NCI-H1105 (cell line): ENCODE measurements at regions not wholly inside any gene's neighbourhood (a gene's known extent, or its start where the extent isn't known, plus 50 kb on each side); places are given as distances from the start of the nearest gene placed in this dataset.

Experiments used
- DNase-seq: peaks from one replicate; lab custom pipeline; 2025; lab: John Stamatoyannopoulos, UW

DNA sequence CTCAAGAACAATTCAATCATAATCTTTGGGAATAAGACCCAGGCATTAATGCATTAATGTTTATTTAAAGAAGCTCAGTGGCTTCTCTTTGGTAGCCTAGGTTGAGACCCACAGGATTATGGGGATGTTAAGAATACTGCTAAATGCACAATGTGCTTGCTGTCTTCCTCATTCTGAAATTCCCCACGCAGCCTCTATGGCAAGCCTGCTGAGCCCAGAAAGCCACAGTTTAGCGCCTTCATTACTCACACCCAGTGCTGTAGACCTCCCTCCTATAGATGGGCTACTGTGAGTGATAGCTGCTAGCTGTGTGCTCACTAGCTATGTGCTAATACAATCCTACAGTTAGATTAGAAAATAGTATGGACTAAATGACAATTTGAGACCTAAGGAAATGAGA is 90.6 kb downstream of the TNFSF13B start:
- no peak for DNase-seq

DNA sequence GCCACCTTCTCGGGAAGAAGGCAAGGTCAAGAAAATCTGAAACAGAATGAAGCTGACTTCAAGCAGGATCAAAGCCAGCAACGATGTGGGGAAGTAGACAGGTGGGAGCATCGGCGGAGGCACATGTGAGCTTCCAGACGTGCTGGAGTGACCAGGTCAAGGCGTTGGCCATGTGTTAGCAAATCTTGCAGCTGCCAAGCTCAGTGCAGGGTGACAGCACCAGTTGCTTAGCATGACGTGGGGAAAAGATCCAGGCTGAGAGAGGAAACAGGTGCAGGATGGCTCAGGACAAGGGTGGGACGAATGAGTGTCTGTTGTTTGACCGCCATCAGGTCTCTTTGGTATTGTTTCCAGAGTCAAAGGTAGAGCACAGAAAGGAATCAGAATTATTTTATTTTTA is 92.3 kb downstream of the TNFSF13B start:
- no peak for DNase-seq

DNA sequence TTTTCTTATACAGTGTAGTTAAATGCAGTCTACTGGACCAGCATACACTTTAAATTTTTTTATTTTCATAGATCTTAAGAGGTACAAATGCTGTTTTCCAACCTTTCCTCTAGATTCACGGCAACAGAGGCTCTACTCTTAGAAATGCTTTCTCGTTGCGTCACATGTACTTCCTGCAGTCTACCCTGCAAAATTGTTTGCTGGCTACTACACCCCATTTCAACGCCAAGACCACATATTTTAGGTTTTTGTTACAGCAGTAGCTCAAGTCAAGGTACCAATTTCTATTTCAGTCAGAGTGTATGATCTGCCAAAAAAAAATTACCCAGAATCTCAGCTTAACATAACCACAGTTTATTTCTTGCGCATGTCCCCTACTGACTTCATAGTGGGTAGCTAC is 94.1 kb downstream of the TNFSF13B start:
- DNase-seq: no peak

DNA sequence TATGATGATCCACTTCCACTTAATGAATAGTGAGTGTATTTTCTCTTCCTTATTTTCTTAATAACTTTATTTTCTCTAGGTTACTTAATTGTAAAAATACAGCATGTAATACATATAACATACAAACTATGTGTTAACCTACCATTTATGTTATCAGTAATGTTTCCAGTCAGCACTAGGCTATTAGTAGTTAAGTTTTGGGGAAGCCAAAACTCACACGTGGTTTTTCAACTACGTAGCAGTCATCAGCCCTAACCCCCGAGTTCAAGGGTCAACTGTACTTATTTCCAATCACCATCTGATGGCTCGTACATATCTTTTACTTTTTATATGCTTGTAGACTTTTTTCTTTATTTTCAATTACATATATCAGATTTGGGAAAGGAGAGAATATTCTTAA is 95.7 kb downstream of the TNFSF13B start:
- DNase-seq: no peak

DNA sequence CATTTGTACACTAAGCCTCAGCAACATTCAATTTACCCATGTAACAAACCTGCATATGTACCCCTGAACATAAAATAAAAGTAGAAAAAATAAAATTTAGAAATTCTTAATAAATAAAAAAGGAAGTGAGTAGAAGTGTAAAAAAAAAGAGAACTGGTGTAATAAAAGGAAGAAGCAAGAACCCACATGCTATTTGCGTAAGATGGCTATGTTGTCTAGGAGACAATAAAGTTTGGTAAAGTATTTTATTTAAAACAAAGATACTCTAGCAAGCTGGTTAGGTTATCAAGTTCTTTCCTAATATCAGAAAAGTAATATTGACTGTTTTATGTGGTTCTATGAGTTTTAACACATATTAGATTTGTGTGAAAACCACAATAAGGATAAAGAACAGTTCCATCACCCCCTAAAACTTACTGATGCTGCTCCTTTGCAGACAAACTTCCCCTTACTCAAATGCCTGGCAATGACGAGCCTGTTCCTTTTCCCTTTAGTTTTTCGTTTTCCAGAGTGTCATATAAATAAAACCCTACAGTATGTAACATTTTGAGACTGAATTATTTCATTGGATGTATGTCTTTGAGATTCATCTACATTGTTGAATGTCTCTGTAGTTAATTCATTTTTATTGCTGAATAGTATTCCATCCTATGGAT is 98.9 kb downstream of the TNFSF13B start:
- DNase-seq: no peak

DNA sequence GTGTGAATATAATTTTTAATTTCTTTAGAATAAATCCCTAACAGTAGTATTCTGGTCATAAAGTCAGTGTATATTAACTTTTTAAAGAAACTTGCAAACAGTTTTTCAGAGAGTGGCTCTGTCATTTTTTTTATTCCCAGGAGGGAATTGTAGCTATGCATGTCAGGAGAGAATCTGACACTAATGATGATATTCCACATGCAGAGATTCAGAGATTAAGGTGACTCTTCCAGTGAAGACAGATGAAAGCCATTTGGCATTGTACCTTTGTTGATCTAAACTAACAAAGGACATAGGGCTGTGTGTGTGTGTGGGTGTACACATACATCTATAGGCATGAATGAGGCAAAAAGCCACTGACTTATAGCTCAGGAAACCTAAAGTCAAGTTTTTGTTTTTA is 99.9 kb downstream of the TNFSF13B start:
- DNase-seq: no peak

DNA sequence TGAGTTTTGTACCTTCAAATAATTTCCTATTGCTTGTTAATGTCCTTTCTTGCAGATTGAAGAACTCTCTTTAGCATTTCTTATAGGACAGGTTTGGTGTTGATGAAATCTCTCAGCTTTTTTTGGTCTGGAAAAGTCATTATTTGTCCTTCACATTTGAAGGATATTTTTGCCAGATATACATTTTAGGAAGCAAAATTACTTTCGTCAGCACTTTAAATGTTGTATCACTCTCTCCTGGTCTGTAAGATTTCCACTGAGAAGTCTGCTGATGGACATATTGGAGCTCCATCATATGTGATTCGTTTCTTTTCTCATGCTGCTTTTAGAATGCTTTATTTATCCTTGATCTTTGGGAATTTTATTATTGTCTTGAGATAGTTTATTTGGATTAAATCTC is 105.5 kb downstream of the TNFSF13B start:
- no peak for DNase-seq

DNA sequence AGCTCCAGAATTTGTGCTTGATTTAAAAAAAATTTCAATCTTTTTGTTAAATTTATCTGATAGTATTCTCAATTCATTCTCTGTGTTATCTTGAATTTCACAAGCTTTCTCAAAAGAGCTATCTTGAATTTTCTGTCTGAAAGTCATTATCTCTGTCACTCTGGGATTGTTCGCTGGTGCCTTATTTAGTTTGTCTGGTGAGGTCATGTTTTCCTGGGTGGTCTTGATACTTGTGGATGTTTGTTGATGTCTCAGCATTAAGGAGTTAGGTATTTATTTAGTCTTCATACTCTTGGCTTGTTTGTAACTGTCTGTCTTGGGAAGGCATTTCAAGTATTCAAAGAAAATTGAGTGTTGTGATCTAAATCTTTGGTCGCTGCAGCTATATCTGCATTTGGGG is 106.3 kb downstream of the TNFSF13B start:
- no peak for DNase-seq

DNA sequence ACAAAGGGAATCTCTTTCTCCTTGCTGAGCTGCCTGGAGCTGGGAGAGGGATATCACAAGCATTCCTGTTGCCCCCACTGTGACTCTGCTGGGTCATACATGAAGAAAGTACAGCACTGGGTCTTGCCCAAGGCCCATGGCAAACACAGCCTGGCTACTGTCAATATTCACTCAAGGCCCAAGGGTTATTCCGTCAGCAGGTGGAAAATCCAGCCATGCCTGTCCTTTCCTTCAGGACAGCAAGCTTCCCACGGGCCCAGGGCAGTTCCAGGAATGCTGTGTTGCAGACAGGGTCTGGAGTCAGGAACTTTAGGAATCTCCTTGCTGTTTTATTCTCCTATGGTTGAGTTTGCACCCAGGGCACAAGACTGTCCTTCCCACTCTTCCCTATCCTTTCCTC is 106.8 kb downstream of the TNFSF13B start:
- no peak for DNase-seq

DNA sequence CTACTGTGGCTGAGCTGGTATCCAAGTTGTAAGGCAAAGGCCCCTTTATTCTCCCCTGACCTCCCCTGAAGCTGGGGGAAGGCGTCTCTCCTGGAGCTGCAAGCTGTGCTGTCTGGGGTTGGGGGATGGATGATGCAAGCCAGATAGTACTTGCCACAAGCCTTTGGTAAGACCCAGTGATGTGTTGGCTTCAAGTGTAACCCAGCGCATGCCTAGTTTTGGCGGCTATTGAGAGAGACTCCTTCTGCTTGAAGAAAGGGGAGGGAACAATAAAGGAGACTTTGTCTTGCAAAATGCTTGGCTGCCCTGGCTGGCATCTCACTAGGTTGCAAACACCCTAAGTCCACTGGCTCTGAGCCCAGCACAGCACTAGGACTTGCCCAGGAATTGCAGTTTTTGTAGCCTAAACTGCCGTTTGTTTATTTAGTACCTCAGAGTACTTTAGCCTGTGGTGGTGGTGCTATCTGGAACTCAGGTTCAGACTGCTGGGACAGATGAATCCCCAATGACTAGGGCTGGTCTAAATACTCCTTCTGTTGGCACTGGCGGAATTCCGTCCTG is 108.2 kb downstream of the TNFSF13B start:
- no peak for DNase-seq

DNA sequence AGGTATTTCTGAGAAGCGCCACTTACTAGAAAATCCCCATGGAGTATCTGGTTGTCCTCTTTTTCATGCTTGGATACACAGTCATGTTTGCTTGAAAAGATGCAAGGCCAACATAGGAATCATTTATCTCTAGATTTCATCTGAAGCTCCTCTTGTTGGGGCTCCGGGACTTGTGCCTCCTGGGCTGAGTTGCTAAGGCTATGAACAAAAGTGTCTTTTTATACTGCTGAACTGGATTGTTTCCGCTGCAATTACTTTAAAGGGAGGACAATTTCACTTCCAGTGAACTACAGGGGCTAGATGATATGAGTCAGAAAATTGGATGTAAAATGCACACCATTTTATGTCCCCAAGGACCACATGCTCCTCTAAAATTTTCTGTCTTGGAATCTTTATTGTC is 114.1 kb downstream of the TNFSF13B start:
- no peak for DNase-seq

DNA sequence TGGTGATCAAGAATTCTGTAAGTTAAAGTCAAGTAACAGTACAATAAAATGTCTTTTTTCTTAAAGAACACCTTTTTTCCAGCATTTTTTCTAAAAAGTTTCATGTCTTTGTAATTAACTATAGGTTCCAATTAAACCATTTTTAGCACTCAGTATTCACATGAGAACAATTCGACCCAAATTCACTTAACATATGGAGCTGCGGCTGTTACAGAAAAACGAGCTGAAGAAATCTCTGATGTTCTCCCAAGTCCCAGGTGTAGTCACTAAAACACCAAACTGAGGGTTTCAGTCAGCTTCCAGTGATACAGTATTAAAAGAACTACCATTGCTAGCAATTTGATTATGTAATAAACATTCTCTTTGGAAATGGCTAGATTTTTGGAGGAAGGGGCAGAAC is 117.6 kb downstream of the TNFSF13B start:
- DNase-seq: no peak

DNA sequence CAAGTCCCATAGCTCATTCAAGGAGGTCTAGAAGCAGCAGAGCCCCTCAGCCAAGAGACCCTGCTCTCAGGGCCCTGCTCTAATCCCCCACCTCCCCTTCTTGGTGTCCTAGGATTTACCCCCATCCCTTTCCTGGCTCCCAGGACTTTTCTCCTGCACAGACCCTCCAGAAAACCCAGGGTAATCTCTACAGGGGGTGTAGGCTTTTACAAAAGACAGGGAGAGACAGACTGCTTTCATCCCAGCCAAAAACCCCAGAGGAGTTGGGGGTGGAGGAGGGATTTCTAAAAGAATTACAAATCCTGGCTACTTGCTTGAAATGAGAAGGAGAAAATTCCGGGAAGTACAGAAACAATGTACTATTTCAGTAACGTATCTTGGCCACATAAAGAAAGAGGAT is 133.3 kb downstream of the TNFSF13B start:
- DNase-seq: no peak

DNA sequence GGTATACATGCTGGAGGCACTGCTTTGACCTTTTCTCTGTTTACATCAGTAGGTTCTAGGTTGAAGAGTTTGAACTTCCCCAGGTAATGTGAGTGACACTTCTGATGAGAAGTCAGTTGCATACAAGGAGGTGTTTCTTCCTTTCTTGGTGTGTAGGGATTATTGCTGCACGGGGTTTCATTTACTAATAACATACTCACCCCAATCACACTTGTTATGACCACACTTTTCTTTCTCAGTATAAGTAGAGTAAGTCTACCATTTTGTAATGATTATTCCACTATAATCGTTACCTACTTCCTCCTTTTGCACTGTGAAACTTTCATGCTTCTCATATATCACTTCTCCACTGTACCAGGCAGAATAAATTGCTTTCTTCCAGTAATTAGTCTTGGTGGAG is 138.0 kb downstream of the TNFSF13B start:
- no peak for DNase-seq

DNA sequence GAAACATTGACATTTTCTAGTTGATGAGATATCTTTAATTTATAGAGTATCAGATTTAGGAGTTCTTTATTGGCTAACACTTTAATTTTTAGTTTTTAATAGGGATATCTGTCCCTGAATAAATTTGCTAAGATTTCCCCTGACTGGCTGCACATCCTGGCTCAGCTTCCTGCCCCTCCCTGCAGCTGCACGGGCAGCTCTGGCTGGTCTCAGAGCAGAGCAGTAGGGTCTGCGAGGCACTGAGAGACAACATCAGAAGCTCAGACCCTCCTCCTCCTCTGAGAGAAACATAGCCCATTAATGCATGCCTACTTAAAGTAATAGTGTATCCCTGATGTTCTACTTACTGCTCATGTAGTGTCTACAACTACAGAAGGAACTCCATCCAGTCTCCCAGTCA is 139.2 kb downstream of the TNFSF13B start:
- DNase-seq: no peak

DNA sequence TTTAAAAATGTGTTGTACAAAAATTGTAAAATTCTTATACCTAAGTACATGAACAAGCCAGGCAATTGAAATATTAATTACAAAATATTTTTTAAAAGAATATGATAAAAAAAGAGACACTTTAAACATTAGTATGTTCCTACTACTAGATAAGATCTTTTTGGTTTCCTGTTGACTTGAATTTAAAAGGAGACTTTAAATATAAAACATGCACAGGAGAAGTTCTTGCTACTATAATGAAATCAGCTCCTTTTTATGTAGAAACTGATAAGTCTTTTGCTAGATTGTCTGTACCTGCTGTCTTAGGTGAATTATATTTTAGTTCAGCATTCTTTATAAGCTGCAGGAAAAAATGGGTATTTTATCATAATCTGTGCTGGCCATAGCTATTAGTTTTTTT is 140.2 kb downstream of the TNFSF13B start:
- DNase-seq: no peak

DNA sequence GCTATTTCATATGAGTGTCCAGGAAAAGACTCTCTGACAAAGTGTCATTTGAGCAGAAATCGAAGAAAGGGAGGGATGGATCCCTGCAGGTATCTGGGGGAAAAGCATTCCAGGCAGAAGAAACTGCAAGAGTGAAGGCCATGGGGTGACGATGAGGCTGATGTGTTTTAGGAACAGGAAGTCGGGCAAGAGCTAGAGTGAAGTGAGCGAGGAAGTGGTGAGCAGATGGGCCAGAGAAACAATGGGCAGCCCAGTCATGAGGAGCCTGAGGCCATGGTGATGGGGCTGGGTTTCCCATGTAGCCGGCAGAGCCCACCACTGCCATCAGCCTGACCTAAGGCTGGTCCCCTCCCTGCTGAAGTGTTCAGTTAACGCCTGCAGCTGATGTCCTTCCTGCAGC is 150.2 kb downstream of the TNFSF13B start:
- DNase-seq: no peak

DNA sequence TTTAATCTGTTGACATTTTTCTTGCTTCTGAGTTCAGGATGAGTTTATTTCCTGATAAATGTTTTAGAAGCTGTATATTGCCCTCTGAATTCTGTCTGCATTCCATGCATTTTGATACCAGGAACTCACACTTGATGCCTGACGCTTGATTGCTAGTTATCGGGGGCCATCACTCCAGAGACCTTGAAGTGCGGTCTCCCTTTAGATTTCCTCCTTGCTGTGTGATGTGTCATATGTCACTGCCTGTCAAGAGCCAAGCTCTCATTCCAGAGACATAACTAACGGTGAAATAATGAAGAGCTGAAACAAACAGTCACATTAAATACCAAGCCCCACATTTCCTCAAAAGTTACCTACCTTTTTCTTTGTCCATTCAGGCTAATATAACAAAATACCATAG is 155.5 kb downstream of the TNFSF13B start:
- DNase-seq: no peak

DNA sequence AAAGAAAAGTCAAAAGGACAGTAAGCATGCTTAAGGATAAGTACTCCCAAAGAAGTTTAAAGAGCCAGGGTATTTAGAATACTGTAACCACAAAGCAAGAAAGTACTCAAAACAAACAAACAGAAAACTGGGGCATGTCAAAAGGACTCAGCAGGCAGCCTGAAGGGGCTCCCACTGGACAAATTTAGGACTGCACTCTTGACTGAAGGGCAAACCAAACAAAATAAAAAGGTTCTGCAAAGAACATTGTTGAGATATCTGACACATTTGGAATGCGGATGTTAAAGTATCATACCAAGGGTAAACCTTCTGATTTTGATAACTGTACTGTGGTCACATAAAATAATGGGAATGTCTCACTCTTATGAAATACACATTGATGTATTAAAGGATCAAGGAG is 157.4 kb downstream of the TNFSF13B start:
- no peak for DNase-seq

DNA sequence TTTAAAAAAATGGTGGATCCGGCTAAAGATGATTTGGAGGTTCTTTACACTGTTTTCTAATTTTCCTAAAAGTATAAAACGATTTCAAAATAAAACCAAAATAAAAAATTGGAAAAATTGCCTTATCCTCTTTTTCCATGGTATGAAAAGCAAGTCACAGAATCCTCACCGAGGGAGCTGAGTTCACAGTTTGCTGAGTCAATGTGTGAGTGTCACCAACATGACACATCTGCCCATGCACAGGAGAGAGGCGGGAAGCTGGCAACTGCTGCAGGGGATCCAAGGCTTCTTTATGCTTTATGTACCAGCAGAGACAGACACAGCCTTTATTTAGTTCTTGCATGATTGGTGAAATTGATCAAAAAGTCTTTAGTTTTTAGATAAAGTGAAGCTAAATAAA is 157.8 kb downstream of the TNFSF13B start:
- no peak for DNase-seq

DNA sequence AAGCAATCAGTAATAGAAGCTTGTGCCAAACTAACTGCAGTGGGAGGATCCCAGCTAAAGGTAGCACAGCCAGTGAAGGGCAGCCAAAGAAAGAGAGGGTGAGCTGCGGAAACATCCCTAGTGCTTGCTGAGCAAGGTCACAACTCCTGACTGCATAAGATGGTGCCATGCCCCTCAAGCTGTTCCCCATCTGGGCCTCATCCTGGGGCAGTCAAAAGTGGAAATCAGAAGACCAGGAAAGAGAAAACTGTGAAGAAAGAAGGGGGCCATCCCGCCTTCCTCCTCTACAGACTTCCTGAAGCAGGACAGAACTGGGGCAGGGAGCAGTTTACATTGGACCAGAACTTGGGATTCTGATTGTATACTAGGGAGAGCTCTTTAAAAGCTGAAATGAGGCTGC is 159.2 kb downstream of the TNFSF13B start:
- DNase-seq: no peak

DNA sequence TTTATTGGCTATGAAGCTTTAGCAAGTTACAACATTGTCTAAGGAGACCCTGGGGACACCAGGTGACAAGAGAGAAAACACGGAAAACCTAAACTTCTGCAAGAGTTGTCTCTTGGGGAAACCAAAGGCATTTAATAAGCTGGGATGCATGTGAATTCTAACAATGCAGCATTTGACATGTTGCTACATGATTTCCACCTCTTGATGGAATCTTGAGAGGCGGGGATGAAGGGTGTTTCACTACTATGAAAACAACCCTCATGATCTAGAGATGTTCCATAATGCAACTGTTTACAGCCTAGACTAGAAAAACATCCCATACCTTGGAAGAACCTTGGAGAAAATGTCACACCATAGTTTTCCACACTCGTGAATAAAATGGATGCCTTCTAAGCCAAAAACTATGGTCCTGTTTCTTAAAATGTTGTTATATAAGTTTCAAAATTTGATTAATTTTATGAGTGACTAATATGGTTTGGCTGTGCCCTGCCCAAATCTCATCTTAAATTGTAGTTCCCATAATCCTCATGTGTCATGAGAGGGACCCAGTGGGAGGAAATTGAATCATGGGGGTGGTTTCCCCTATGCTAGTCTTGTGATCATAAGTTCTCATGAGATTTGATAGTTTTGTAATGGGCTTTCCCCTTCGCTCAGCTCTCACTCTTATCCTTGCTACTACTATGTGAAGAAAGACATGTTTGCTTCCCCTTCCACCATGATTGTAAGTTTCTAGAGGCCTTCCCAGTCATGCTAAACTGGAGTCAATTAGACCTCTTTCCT is 164.6 kb downstream of the TNFSF13B start:
- no peak for DNase-seq

DNA sequence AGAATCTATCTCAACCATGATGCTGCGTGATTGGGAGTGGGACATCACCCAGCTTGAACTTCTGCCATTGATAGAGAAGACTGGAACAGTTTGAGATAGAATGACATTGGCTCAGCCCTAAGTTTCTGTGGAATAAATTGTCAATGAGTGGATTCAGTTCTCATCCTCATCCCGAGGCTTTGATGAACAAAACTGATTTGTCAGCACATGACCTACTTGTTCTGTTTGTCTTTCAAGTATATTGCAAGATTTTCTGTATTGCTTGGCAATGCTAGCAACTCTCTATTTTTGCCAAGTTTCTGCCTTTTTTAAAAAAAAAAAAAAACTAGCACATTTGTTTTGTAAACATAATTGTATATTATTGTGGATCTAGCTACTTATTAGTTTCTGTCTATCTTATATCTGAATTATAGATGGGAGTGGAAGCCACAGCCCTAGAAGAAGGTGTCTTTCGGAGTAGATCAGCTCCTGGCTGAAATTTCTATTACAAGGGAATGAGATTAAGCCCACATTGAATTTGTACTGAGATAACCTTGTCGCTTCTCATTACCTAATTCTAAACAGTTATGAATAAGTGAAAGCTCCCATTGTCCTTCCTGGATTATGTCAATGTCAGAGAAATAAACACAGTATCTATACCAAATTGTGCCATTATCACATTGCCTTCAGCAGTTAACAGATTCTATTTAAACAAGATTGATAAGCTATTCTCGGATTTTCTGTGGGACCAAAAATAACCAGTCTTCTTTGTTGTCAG is 166.1 kb downstream of the TNFSF13B start:
- DNase-seq: no peak
